ENCODE measurements at regions not wholly inside any gene's neighbourhood (a gene's known extent, or its start where the extent isn't known, plus 50 kb on each side); places are given as distances from the start of the nearest gene placed in this dataset.

GRCh38 chr13:86882835-86883234 is 788.3 kb upstream of the SLITRK5 start:
- TF ChIP-seq, protein P1, sequence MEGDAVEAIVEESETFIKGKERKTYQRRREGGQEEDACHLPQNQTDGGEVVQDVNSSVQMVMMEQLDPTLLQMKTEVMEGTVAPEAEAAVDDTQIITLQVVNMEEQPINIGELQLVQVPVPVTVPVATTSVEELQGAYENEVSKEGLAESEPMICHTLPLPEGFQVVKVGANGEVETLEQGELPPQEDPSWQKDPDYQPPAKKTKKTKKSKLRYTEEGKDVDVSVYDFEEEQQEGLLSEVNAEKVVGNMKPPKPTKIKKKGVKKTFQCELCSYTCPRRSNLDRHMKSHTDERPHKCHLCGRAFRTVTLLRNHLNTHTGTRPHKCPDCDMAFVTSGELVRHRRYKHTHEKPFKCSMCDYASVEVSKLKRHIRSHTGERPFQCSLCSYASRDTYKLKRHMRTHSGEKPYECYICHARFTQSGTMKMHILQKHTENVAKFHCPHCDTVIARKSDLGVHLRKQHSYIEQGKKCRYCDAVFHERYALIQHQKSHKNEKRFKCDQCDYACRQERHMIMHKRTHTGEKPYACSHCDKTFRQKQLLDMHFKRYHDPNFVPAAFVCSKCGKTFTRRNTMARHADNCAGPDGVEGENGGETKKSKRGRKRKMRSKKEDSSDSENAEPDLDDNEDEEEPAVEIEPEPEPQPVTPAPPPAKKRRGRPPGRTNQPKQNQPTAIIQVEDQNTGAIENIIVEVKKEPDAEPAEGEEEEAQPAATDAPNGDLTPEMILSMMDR (IDR thresholded peaks at IDR 0.05) = no peak
- no peak for TF ChIP-seq POLR2A (IDR thresholded peaks at IDR 0.05)
